HG03196 (cell line): ENCODE measurements at regions not wholly inside any gene's neighbourhood (a gene's known extent, or its start where the extent isn't known, plus 50 kb on each side); places are given as distances from the start of the nearest gene placed in this dataset.

Experiments
- ATAC-seq: cut with Tn5 transposase; IDR thresholded peaks from one replicate; pipeline ENCODE4 v1.9.1; 2021; ENCODE audit not compliant: unreplicated experiment

GRCh38 chr15:35657679-35658311 is 111.8 kb upstream of the DPH6 start:
- no peak for ATAC-seq

- ATAC-seq, result no peak
Observed at GRCh38 chr15:35663956-35664355, 118.0 kb upstream of the DPH6 start.

- no peak for ATAC-seq
Observed at GRCh38 chr15:35665896-35666536, 120.1 kb upstream of the DPH6 start.

- no peak for ATAC-seq
Observed at GRCh38 chr15:35667908-35668307, 121.9 kb upstream of the DPH6 start.

GRCh38 chr15:35669021-35669420 is 123.1 kb upstream of the DPH6 start:
- ATAC-seq, result no peak

- no peak for ATAC-seq
Observed at GRCh38 chr15:35669432-35670045, 123.6 kb upstream of the DPH6 start.

GRCh38 chr15:35671197-35671596 is 125.2 kb upstream of the DPH6 start:
- ATAC-seq, result no peak

- ATAC-seq, result no peak
Observed at GRCh38 chr15:35671981-35672380, 126.0 kb upstream of the DPH6 start.

GRCh38 chr15:35673093-35673684 is 127.2 kb upstream of the DPH6 start:
- ATAC-seq, result no peak

- ATAC-seq, result no peak
Observed at GRCh38 chr15:35674873-35675781, 129.2 kb upstream of the DPH6 start.

GRCh38 chr15:35678774-35679173 is 132.8 kb upstream of the DPH6 start:
- no peak for ATAC-seq

GRCh38 chr15:35679186-35679585 is 133.2 kb upstream of the DPH6 start:
- no peak for ATAC-seq

- no peak for ATAC-seq
Observed at GRCh38 chr15:35680951-35681350, 135.0 kb upstream of the DPH6 start.

- no peak for ATAC-seq
Observed at GRCh38 chr15:35686347-35686746, 140.4 kb upstream of the DPH6 start.

GRCh38 chr15:35689266-35689665 is 143.3 kb upstream of the DPH6 start:
- ATAC-seq, result no peak

GRCh38 chr15:35690089-35690488 is 144.1 kb upstream of the DPH6 start:
- ATAC-seq, result no peak

GRCh38 chr15:35690698-35691116 is 144.7 kb upstream of the DPH6 start:
- no peak for ATAC-seq

- ATAC-seq, result no peak
Observed at GRCh38 chr15:35691173-35691761, 145.3 kb upstream of the DPH6 start.

- no peak for ATAC-seq
Observed at GRCh38 chr15:35691891-35692867, 146.2 kb upstream of the DPH6 start.

GRCh38 chr15:35693286-35693685 is 147.3 kb upstream of the DPH6 start:
- ATAC-seq, result no peak
